ENCODE measurements at regions not wholly inside any gene's neighbourhood (a gene's known extent, or its start where the extent isn't known, plus 50 kb on each side); places are given as distances from the start of the nearest gene placed in this dataset.

- TF ChIP-seq REST (IDR thresholded peaks at IDR 0.05; ENCODE audit: low read depth, low read length) = no peak
- no peak for TF ChIP-seq FOXJ3 (CRISPR knock-in tag; IDR thresholded peaks at IDR 0.05)
- TF ChIP-seq RFX5 (IDR thresholded peaks at IDR 0.05; ENCODE audit: low read length) = no peak
- no peak for TF ChIP-seq GATA2 (CRISPR knock-in tag; IDR thresholded peaks at IDR 0.05)
- no peak for TF ChIP-seq GABPA (IDR thresholded peaks at IDR 0.05; ENCODE audit: low read depth)
- TF ChIP-seq TCF12 (IDR thresholded peaks at IDR 0.05) = peak; percentile 48
- TF ChIP-seq CTCF (IDR thresholded peaks at IDR 0.05) = no peak
- TF ChIP-seq MXI1 (IDR thresholded peaks at IDR 0.05; ENCODE audit: low read depth, low read length) = no peak
- no peak for TF ChIP-seq SIN3A (IDR thresholded peaks at IDR 0.05; ENCODE audit: borderline replicate concordance, low read depth, low read length)
- TF ChIP-seq MAX (IDR thresholded peaks at IDR 0.05; ENCODE audit: low read depth) = no peak
- peak; percentile 50; the same call in 1 of the 2 replicates for TF ChIP-seq FOSL2 (IDR thresholded peaks at IDR 0.05; ENCODE audit: borderline replicate concordance, low read depth)
- TF ChIP-seq NFIC (IDR thresholded peaks at IDR 0.05; ENCODE audit: borderline replicate concordance) = peak; percentile 20; the same call in 1 of the 2 replicates
- no peak for TF ChIP-seq SMC3 (IDR thresholded peaks at IDR 0.05; ENCODE audit: low read depth, low read length)
- TF ChIP-seq POLR2AphosphoS5 (IDR thresholded peaks at IDR 0.05; ENCODE audit: low read depth, low read length) = no peak
Measured at GRCh38 chr3:180250172-180250571, 213.4 kb upstream of the PEX5L start (continued).

GRCh38 chr3:180252683-180253082 lies 215.9 kb upstream of the PEX5L start:
- Histone ChIP-seq H3K36me3 (replicated peaks in 1 of 2; ENCODE audit: control insufficient read depth in 1 of 2, insufficient read depth in 2 of 2, low read length in 1 of 2) (no peaks in the 10 kb centered on the region), H3K27me3 (ENCODE audit: insufficient read depth) (no peaks in the 10 kb centered on the region), H3F3A (replicated peaks; ENCODE audit: insufficient read depth) (no peaks in the 10 kb centered on the region), H3K27ac (ENCODE audit: low read depth in 2 of 2, low read length in 1 of 2) (no peak overlapping the region), H3K9me2 (no peaks in the 10 kb centered on the region), H4K20me1 (ENCODE audit: insufficient read depth) (no peaks in the 10 kb centered on the region), H3K4me2 (no peak overlapping the region), H3K79me2 (ENCODE audit: insufficient read depth) (no peaks in the 10 kb centered on the region), H3K4me1 (ENCODE audit: control insufficient read depth in 1 of 2, insufficient read depth in 2 of 2, low read depth in 1 of 2, low read length in 1 of 2) (no peaks in the 10 kb centered on the region), H2AFZ (ENCODE audit: low read depth) (no peak overlapping the region), H3K4me3 (ENCODE audit: low read depth in 2 of 2, low read length in 1 of 2) (no peak overlapping the region), H3K9me3 (no peaks in the 10 kb centered on the region), H3K9ac (no peak overlapping the region)
- 50% methylated on average over 3 of the region's 3 CpGs for WGBS (ENCODE audit: low lambda C conversion rate)
- DNase-seq = no peak
- no peak for TF ChIP-seq YY1 (IDR thresholded peaks at IDR 0.05; ENCODE audit: low read depth)
- no peak for TF ChIP-seq RAD21 (IDR thresholded peaks at IDR 0.05; ENCODE audit: low read length)
- TF ChIP-seq GATA2 (CRISPR knock-in tag; IDR thresholded peaks at IDR 0.05) = no peak
- TF ChIP-seq EP300 (IDR thresholded peaks at IDR 0.05; ENCODE audit: borderline replicate concordance in 1 of 2, low read depth in 1 of 2, low read length in 1 of 2) = no peak
- no peak for TF ChIP-seq FOSL2 (IDR thresholded peaks at IDR 0.05; ENCODE audit: borderline replicate concordance, low read depth)
- no peak for TF ChIP-seq RFX5 (IDR thresholded peaks at IDR 0.05; ENCODE audit: low read length)
- TF ChIP-seq POLR2AphosphoS5 (IDR thresholded peaks at IDR 0.05; ENCODE audit: low read depth, low read length) = no peak
- no peak for TF ChIP-seq MEF2A (IDR thresholded peaks at IDR 0.05; ENCODE audit: borderline replicate concordance, low read depth)
- TF ChIP-seq NFIC (IDR thresholded peaks at IDR 0.05; ENCODE audit: borderline replicate concordance) = no peak
- TF ChIP-seq JUND (IDR thresholded peaks at IDR 0.05) = no peak
- TF ChIP-seq USF1 (IDR thresholded peaks at IDR 0.05; ENCODE audit: borderline replicate concordance, low read depth) = no peak
- TF ChIP-seq NRF1 (IDR thresholded peaks at IDR 0.05; ENCODE audit: low read depth, low read length) = no peak
- POLR2A ChIA-PET = no interaction called here
- CTCF ChIA-PET = no interaction called here

Measured in SK-N-SH (cell line).